GM21576 (cell line): ENCODE measurements at regions not wholly inside any gene's neighbourhood (a gene's known extent, or its start where the extent isn't known, plus 50 kb on each side); places are given as distances from the start of the nearest gene placed in this dataset.

Experiments
- ATAC-seq: cut with Tn5 transposase; IDR thresholded peaks from one replicate; pipeline ENCODE4 v1.9.1; 2021; ENCODE audit warnings: mild to moderate bottlenecking, moderate library complexity; ENCODE audit not compliant: unreplicated experiment

- ATAC-seq = no peak
These were observed 195.2 kb downstream of the KDR start for GRCh38 chr4:54930226-54930625.

GRCh38 chr4:54929459-54929858 is 195.9 kb downstream of the KDR start:
- ATAC-seq = no peak

GRCh38 chr4:54924891-54925290 is 200.5 kb downstream of the KDR start:
- no peak for ATAC-seq

GRCh38 chr4:54915276-54915675 is 210.1 kb downstream of the KDR start:
- no peak for ATAC-seq

- ATAC-seq = no peak
These were observed 210.6 kb downstream of the KDR start for GRCh38 chr4:54914781-54915180.

- no peak for ATAC-seq
These were observed 211.5 kb downstream of the KDR start for GRCh38 chr4:54913751-54914526.

GRCh38 chr4:54912155-54912554 is 213.2 kb downstream of the KDR start:
- ATAC-seq = no peak

GRCh38 chr4:54909961-54910360 is 215.4 kb downstream of the KDR start:
- no peak for ATAC-seq

- no peak for ATAC-seq
These were observed 216.6 kb downstream of the KDR start for GRCh38 chr4:54908763-54909162.

- ATAC-seq = no peak
These were observed 220.4 kb downstream of the KDR start for GRCh38 chr4:54904953-54905352.

GRCh38 chr4:54902976-54903375 is 222.4 kb downstream of the KDR start:
- ATAC-seq = no peak

- ATAC-seq = no peak
These were observed 223.1 kb downstream of the KDR start for GRCh38 chr4:54902271-54902670.

GRCh38 chr4:54901202-54901601 is 224.2 kb downstream of the KDR start:
- ATAC-seq = no peak

- no peak for ATAC-seq
These were observed 226.6 kb downstream of the KDR start for GRCh38 chr4:54898656-54899340.

GRCh38 chr4:54898056-54898562 is 227.3 kb downstream of the KDR start:
- no peak for ATAC-seq

- no peak for ATAC-seq
These were observed 227.8 kb downstream of the KDR start for GRCh38 chr4:54897590-54897989.

GRCh38 chr4:54882616-54883015 is 224.9 kb downstream of the KIT start:
- ATAC-seq = no peak

GRCh38 chr4:54879576-54879975 is 221.8 kb downstream of the KIT start:
- no peak for ATAC-seq

- ATAC-seq = no peak
These were observed 219.2 kb downstream of the KIT start for GRCh38 chr4:54877006-54877405.

- ATAC-seq = no peak
These were observed 214.5 kb downstream of the KIT start for GRCh38 chr4:54872261-54872660.

GRCh38 chr4:54863571-54864255 is 206.0 kb downstream of the KIT start:
- ATAC-seq = no peak

GRCh38 chr4:54861201-54861600 is 203.4 kb downstream of the KIT start:
- no peak for ATAC-seq
